Activated CD8-positive, alpha-beta memory T cell treated with anti-CD3 and anti-CD28 coated beads, Interleukin-2, amount 50 U/mL, for 4 hours (primary cell): ENCODE measurements at regions not wholly inside any gene's neighbourhood (a gene's known extent, or its start where the extent isn't known, plus 50 kb on each side); places are given as distances from the start of the nearest gene placed in this dataset.
"Not testable (repeated sequence)": the region's sequence is repeated elsewhere in the genome, so short reads cannot be mapped to it uniquely, and the experiment has no call there.

Experiments
- DNase-seq: peaks from one replicate; pipeline ENCODE4 v3.0.0-alpha.2; 2020

DNA sequence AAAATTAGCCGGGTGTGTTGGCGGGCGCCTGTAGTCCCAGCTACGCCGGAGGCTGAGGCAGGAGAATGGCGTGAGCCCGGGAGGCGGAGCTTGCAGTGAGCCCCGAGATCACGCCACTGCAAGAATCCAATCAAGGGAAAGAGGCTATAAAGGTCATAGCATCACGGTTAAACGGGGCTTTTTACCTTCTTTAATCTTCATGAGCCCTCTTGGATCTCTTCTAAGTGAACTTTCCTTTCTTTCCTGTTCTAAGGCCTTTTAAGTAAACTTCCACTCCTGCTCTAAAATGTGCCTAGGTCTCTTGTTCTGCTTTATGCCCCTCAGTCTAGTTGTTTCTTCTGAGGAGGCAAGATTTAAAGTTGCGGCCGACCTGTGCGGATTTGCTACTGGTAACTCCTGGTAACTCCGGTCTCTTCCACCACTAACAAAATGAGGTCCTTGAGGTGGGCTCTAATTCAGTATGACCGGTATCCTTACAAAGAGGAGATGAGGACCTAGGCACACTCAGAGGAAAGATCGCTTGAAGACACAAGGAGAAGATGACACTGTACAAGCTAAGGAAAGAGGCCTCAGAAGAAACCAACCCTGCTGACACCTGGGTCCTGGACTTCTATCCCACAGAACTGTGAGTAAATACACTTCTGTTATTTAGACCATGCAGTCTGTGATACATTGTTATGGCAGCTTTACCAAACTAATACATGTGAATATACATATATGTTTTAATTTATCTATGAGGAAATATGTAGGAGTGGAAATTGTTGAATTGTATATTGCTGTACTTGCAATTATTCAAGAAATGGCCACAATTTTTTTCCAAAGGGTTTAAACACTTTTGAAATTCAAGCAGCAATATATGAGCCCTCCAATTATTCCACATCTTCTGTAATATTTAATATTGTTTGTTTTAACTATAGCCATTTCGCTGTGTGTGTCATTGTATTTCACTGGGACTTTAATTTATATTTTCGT, 331.5 kb upstream of the CNTNAP2 start:
- DNase-seq, result no peak

DNA sequence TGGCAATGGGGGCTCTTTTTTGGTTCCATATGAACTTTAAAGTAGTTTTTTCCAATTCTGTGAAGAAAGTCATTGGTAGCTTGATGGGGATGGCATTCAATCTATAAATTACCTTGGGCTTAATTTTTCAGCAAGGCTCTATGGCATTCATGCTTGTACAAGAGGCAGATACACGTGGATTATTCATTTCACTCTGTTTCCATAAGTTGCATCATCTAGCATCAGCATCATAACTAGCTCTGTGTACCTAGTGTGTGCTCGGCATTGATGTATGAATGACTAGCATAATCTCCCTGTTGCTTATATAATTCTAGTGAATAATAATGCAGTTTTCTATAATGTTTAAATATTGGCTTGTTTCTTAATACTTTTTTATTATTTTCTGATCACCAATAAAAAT, 335.2 kb upstream of the CNTNAP2 start:
- not testable (repeated sequence) for DNase-seq

DNA sequence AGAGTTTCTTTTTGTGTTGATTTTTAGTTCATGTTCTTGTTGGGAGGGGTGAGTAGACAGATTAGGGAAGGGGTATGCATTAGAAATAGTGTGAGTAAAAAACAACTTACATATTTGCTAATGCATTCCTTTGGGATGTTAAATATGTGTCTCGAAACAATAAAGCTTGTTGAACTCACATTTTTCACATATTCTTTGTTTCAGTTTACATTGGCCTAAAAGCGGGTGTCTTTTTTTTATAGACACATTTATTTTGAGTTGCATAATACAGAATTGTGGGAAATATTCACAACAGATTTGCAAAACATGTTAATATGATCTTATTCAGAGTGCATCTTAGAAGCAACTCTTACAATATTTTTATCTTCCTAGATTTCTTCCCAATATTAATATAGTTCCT, 337.5 kb upstream of the CNTNAP2 start:
- DNase-seq, result no peak

DNA sequence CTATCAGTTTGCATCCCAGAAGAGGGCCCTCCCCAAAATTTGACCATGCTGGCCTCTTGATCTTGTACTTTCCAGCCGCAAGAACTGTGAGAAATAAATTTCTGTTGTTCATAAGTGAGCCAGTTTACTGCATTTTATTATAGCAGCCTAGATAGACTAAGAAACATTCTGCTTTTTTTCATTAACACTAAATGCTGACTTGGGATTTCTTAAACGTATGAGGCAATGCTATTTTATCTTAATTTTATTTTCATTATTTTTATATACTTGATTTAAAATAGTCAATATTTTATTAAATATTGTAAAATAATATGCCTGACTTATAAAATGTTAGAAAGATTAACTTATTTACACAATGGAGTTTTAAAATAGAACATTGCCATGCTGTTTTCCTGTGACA, 341.8 kb upstream of the CNTNAP2 start:
- DNase-seq, result no peak

DNA sequence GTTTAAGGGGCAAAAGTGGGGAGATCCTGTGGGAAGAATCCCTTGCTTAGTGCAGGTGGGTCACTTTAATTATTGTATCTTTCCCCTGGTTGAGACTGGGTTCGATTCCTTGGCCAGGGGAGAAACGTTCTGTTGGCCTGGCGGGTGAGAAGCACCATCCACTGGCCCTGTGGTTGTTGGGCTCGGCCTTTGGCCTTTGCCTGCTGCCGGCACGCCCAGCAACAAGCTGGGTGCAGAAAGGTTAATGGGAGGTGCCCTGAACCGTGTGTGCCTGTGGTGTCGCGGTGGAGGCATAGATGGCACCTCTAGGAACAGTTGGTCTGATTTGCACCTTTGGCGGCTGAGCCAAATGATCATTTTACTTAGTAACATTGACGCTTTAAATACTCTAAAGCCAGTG, 363.6 kb upstream of the CNTNAP2 start:
- no peak for DNase-seq

DNA sequence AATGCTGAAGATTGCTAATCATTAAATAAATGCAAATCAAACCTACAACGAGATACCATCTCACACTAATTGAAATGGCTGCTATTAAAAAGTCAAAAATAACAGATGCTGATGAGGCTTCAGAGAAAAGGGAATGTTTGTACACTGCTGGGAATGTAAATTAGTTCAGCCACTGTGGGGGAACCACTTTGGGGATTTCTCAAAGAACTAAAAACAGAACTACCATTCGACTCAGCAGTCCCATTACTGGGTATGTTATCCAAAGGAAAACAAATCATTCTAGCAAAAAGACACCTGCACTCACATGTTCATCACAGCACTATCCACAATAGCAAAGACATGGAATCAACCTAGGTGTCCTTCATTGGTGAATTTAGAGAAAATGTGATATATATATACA, 379.0 kb upstream of the CNTNAP2 start:
- no peak for DNase-seq

DNA sequence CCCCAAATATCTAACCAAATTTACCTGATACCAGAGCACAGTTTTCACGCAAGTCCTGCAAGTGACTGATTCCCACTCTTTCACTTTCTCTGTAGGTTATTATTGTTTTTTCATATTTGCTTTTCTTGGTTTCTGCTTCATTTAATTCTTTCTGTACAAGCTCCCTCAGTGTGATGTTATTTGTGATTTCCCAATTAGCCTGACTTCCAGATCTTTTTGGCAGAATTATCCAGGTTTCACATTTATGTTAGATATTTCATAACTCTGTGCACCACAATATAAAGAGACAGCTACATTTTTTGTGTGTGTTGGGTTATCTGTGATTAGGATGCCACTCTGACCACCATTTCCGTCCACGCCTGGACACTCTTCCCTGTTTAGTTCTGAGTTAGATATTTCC, 381.5 kb upstream of the CNTNAP2 start:
- no peak for DNase-seq

DNA sequence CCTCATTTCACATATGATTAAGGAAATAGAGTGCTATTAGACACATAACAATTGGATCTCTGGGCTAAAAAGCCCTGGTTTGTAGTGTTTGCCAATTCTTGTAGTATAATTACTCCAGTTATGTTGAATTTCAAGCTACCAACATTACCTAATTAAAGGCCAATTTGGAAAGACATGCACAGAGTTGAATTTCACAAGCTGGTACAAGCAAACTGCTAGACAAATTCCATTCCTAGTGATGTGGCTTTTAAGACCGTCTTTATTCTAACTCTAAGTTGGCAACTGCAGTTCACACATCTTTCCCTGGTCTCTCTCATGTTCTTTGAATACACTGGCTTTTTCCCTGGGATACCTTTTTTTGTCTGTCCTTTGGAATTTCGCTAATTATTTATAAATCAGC, 384.1 kb upstream of the CNTNAP2 start:
- DNase-seq, result no peak

DNA sequence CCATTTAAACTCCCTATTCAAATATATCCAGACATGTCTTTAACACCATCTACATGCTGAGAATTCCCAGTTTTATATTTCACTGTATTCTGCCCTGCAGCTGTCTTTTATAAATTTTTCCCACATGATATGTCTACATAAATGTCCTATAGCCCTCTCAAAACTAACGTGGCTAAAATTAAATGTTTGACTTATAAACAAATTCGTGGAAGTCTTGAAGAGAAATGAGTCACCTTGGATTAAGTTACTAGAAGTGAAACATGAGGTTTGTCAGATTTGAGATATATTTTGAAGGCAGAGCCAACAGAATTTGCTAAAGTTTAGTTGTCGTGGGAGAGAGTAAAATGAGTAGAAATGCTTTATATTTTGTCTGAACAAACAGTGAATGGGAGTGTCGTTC, 386.9 kb upstream of the CNTNAP2 start:
- DNase-seq, result no peak

DNA sequence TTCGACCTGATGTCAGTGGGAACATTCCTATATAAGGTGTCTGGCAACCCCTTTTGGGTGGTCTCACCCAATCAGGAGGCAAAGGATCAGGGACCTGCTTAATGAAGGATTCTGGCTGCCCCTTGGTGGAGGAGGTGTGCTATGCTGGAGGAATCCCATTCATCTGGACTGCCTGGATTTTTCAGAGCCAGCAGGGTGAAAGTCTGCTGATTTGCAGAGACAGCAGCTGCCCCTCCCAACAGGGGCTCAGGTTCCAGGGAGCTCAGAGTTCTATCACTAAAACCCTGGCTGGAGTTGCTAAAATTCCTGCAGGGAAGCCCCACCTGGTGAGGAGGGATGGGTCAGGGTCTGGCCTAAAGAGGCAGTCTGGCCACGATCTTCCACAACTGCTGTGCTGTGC, 398.5 kb upstream of the CNTNAP2 start:
- no peak for DNase-seq

DNA sequence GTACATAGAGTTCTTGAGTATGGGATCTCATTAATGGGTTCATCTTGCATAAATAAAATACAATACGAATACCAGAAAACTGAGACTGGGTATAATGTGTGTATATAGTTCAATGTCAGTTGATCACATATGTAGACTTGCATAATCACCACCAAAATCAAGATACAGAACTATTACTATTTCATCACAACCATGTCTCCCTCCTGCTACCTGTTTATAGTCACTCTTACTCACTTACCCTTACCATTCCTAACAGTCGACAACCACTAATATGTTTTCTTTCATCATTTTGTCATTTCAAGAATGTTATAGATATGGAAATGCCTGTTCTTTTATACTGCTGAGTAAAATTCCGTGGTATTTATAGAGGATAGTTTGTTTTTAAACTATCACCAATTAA, 416.1 kb upstream of the CNTNAP2 start:
- DNase-seq, result no peak

DNA sequence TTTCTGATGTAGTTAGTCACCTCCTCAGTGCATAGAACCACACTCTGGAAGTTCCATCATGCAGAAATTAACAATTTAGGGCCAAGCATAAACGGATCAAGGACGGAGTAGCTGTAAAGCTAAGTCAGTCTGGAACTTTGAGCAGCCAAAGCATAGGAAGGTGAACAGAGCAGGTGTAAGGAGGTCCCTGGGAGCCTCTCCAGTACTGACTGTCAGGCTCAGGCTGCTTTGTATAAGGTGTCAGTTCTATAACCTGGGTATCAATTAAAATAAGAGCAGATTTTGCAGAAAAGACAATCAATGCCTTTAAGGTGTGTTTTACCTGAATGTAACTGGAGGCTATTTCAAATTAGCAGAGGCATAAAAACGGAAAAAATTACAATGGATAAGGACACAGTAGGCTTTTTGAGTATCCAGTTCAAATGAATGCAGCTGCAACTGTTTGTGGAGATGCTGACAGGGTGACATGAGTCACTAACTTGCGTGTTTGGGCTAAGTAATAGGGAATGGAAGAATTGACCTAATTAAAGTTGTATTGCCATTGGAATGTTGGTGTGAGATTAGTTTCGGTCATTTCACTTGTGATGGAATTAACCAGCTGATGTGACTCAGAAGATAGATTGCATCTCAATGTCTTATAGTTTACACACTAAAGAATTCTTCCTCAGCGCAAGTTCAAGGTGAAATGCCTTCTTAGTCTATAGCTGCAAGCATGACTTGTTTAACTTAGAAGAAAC, 417.9 kb upstream of the CNTNAP2 start:
- DNase-seq, result no peak

DNA sequence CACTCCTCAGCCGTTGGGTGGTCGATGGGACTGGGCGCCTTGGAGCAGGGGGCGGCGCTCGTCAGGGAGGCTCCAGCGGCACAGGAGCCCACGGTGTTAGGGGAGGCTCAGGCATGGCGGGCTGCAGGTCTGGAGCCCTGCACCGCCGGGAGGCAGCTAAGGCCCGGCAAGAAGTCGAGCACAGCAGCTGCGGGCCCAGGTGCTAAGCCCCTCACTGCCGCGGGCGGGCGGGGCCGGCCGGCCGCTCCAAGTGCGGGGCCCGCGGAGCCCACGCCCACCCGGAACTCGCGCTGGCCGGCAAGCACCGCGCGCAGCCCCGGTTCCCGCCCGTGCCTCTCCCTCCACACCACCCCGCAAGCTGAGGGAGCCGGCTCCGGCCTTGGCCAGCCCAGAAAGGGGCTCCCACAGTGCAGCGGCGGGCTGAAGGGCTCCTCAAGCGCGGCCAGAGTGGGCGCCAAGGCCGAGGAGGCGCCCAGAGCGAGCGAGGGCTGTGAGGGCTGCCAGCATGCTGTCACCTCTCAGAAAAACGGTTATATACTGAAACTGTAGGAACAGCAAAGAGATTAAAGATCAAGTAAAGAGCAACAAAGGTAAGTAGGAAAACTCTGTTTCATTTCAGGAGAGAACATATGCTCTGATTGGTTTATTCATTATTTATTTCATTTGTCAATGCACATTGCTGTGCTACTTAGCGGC, 419.0 kb upstream of the CNTNAP2 start:
- not testable (repeated sequence) for DNase-seq

DNA sequence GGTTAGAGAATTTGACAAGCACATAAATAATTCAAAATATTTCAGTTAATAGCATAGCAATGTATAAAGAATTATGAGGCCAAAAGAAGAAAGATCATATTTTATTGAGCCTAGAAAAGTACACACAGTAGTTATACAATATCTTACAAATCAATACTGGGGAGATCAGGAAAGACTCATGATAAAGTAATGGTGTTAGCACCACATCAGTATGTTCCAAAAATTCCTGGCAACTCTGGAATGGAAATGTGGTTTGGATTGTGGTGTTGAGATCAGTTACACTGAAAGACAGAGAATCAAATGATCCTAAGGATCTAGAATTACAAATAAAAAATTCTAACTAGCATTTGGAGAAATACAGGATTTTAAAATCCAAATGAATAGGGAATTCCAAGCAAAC, 420.5 kb upstream of the CNTNAP2 start:
- DNase-seq, result no peak

DNA sequence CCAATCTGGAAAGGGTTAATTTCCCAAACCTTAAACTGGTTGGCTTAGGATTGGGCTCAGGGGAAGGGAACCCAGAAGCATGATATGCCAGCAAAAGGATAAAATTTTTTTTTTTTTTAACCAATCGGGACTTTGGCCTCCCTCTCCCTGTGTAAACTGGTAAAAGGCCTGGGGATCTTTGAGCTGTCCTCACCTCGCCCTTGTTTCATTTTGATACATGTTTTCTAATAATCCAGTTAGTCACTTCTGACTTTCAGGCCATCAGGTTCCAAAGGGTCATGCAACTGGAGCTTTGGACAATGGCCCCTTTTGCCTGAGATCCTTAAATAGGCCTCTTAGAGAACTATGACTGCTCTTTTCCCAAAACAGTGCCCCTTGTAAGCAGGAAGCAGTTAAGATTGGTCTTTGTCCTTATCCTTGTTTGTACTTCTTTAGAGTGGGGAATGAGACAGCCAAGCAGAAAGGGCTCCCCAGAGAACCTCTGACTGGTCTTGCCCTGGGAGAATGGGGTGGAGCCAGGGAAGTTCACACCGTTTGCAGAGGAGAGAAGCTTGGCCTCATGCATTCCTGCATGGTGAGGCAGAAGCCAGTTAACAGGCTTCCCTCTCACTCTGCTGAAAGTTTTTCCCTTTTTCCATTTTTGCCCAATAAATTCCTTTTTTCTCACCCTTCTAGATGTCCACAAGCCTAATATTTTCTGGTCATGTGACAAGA, 424.2 kb upstream of the CNTNAP2 start:
- DNase-seq, result no peak

DNA sequence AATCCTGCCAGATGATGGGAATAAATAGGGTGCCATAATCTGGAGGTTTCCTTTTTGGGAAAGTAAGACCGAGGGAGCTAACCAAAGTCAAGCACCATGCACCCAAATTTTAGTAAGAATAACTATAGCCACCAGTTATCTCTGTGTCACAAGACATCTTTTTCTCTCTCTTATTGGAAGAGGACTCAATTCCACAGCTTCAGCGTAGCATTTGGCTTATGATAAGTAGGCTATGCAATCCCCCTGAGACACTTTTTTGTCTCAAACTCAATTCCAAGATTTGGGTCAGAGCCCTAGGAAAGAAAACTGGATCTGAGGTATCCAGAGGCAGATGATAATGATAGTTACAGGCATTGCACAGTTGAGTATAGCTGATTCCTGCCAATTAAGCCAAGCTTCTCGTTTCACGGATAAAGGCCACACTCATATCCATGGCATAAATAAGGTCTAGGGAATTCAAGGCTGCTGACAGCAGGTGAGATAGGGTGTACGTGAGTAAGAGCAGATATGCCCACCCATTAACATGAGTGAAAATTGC, 425.2 kb upstream of the CNTNAP2 start:
- no peak for DNase-seq

DNA sequence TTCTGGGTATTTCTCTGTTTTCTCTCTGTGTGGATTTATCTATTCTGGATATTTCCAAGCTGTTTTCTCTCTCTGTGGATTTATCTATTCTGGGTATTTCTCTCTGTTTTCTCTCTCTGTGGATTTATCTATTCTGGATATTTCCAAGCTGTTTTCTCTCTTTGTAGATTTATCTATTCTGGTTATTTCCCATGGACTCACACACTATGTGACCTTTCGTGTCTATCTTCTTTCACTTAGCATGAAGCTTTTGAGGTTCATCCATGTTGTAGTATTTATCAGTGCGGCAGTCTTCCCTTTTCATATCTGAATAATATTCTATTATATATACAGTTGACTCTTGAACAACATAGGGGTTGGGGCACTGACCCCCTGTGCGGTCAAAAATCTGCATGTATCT, 435.0 kb upstream of the CNTNAP2 start:
- DNase-seq, result no peak

DNA sequence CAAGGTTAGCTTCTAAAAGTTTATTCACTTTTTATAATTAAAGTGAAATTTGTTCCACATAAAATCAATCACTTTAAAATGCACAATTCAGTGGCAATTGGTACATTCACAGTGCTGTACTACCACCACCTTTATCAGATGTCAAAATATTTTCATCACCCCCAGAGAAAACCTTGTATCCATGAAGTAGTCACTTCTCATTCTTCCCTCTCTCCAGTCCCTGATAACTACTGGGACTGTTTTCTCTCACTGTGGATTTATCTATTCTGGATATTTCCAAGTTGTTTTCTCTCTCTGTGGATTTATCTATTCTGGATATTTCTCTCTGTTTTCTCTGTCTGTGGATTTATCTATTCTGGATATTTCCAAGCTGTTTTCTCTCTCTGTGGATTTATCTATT, 435.4 kb upstream of the CNTNAP2 start:
- DNase-seq, result no peak

DNA sequence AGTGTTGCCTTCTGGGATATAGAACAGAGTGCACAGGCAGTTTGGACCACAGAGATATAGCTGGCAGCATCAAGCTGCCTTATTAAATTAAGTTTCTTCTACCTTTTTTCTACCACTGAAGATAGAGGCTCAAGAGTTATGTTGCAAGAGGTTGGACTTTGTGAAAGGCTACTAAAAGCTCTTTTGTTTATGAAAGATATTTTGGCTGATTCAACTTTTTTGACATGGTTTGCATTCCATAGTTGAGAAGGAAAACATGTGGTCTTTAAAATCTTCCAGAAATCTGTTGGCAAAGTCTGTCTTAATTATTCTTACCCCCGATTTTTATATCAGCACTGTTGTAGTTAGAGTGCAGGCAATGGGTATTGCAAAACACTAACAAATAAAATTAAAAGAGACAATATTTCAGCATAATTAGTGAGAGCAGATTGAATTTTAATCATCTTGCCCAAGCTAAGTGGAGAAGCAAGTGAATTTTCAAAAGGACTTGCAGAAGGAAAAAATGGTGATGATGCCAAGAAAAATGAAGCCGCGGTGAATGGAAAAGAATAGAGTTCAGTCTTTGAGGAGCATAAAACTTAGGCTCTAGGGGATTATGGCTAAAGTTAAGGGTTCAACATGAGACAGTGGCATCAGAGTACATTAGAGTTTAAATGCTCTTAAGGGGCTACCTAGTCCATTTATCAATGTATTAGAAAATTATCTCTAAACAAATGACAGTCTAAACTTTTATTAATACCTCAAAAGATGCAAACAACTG, 450.9 kb upstream of the CNTNAP2 start:
- DNase-seq, result no peak

DNA sequence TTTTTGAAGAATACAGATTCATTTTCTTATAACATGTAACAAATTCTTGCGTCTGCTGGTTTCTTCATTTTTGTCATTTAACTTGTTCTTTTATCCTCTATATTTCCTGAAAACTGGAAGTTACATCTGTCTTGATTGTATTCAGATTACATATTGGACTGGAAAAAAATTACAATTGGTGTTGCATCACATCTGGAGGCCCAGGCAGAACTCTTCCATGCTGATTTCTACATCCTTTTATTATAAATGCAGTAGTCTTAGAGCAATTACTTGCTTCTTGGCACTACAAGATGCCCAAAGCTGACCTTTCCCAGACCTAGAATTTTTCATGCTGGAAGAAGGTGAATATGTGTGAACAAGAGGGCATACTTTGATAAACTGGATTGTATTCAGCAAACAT, 460.9 kb upstream of the CNTNAP2 start:
- DNase-seq, result no peak

DNA sequence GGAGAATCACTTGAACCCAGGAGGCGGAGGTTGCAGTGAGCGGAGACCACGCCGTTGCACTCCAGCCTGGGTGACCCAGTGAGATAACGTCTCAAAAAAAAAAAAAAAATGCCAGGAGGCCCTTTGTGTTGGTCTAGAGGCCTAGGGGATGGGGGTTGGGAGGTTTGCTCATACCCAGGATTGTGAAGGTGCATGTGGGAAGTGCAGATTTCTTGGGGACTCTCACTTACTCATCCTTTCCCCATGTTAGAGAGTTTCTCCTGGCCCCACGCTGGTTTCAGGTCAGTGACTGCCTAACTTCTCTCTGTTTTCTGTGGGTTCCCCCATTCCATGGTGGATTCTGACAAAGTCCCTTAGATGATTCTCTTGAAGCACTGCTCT, 471.5 kb upstream of the CNTNAP2 start:
- no peak for DNase-seq
